ENCODE measurements at regions not wholly inside any gene's neighbourhood (a gene's known extent, or its start where the extent isn't known, plus 50 kb on each side); places are given as distances from the start of the nearest gene placed in this dataset.
"Not testable (repeated sequence)": the region's sequence is repeated elsewhere in the genome, so short reads cannot be mapped to it uniquely, and the experiment has no call there.

- Histone ChIP-seq H3K36me3 (ENCODE audit: control insufficient read depth, insufficient read depth, low read length) (no peaks in the 10 kb centered on the region), H3K27ac (ENCODE audit: insufficient read depth, low read length) (no peak overlapping the region), H3K4me2 (ENCODE audit: extremely low read depth, insufficient read depth, low read length) (no peak overlapping the region), H3K79me2 (ENCODE audit: control insufficient read depth, insufficient read depth, low read length) (no peaks in the 10 kb centered on the region), H3K4me1 (ENCODE audit: control insufficient read depth, extremely low read depth, insufficient read depth, low read length) (no peaks in the 10 kb centered on the region), H2AFZ (ENCODE audit: low read length) (no peak overlapping the region), H3K4me3 (replicated peaks in 1 of 4; ENCODE audit: control extremely low read depth in 1 of 4, insufficient read depth in 1 of 4, low read depth in 3 of 4, low read length in 4 of 4) (no peak overlapping the region), H3K9me3 (ENCODE audit: control insufficient read depth, insufficient read depth, low read depth, low read length) (no peaks in the 10 kb centered on the region), H3K9ac (ENCODE audit: insufficient read depth, low read length) (no peak overlapping the region), H3K27me3 (ENCODE audit: control insufficient read depth, insufficient read depth, low read length) (no peaks in the 10 kb centered on the region), H4K20me1 (ENCODE audit: control insufficient read depth, extremely low read depth, insufficient read depth, low read length) (no peaks in the 10 kb centered on the region)
- TF ChIP-seq CTCF (conservative IDR thresholded peaks at IDR 0.05 in 1 of 2, IDR thresholded peaks at IDR 0.05 in 1 of 2; ENCODE audit: low read depth in 1 of 2, low read length in 2 of 2) (no peak), EZH2 (IDR thresholded peaks at IDR 0.05; ENCODE audit: low read length, missing control alignments) (no peak)
- DNase-seq (ENCODE audit: low read depth in 2 of 2): no peak
Observed at GRCh38 chr3:88478460-88478859, 328.7 kb downstream of the C3orf38 start.

GRCh38 chr3:88480822-88481221 lies 331.1 kb downstream of the C3orf38 start:
- Histone ChIP-seq H3K9me3 (ENCODE audit: control insufficient read depth, insufficient read depth, low read depth, low read length) (no peaks in the 10 kb centered on the region), H2AFZ (ENCODE audit: low read length) (no peak overlapping the region), H3K4me1 (ENCODE audit: control insufficient read depth, extremely low read depth, insufficient read depth, low read length) (no peaks in the 10 kb centered on the region), H4K20me1 (ENCODE audit: control insufficient read depth, extremely low read depth, insufficient read depth, low read length) (no peaks in the 10 kb centered on the region), H3K36me3 (ENCODE audit: control insufficient read depth, insufficient read depth, low read length) (no peaks in the 10 kb centered on the region), H3K4me2 (ENCODE audit: extremely low read depth, insufficient read depth, low read length) (no peak overlapping the region), H3K27ac (ENCODE audit: insufficient read depth, low read length) (no peak overlapping the region), H3K27me3 (ENCODE audit: control insufficient read depth, insufficient read depth, low read length) (no peaks in the 10 kb centered on the region), H3K79me2 (ENCODE audit: control insufficient read depth, insufficient read depth, low read length) (no peaks in the 10 kb centered on the region), H3K9ac (ENCODE audit: insufficient read depth, low read length) (no peak overlapping the region), H3K4me3 (replicated peaks in 1 of 4; ENCODE audit: control extremely low read depth in 1 of 4, insufficient read depth in 1 of 4, low read depth in 3 of 4, low read length in 4 of 4) (no peak overlapping the region)
- DNase-seq (ENCODE audit: low read depth in 2 of 2): peak in 1 of 2 donors; percentile 43
- TF ChIP-seq CTCF (conservative IDR thresholded peaks at IDR 0.05 in 1 of 2, IDR thresholded peaks at IDR 0.05 in 1 of 2; ENCODE audit: low read depth in 1 of 2, low read length in 2 of 2) (no peak), EZH2 (IDR thresholded peaks at IDR 0.05; ENCODE audit: low read length, missing control alignments) (no peak)

GRCh38 chr3:88485001-88485400 lies 335.2 kb downstream of the C3orf38 start:
- no peak for DNase-seq (ENCODE audit: low read depth in 2 of 2)

GRCh38 chr3:88508818-88509217 lies 359.1 kb downstream of the C3orf38 start:
- H3K27me3 ChIP-seq (ENCODE audit: control insufficient read depth, insufficient read depth, low read length); H3K9ac ChIP-seq (ENCODE audit: insufficient read depth, low read length); H3K4me1 ChIP-seq (ENCODE audit: control insufficient read depth, extremely low read depth, insufficient read depth, low read length); H3K79me2 ChIP-seq (ENCODE audit: control insufficient read depth, insufficient read depth, low read length); H3K27ac ChIP-seq (ENCODE audit: insufficient read depth, low read length); DNase-seq (ENCODE audit: low read depth in 2 of 2); H3K4me3 ChIP-seq (replicated peaks in 1 of 4; ENCODE audit: control extremely low read depth in 1 of 4, insufficient read depth in 1 of 4, low read depth in 3 of 4, low read length in 4 of 4); H3K9me3 ChIP-seq (ENCODE audit: control insufficient read depth, insufficient read depth, low read depth, low read length); H4K20me1 ChIP-seq (ENCODE audit: control insufficient read depth, extremely low read depth, insufficient read depth, low read length); H3K36me3 ChIP-seq (ENCODE audit: control insufficient read depth, insufficient read depth, low read length); H3K4me2 ChIP-seq (ENCODE audit: extremely low read depth, insufficient read depth, low read length); H2AFZ ChIP-seq (ENCODE audit: low read length): not testable (repeated sequence)

More at GRCh38 chr3:88485001-88485400, 335.2 kb downstream of the C3orf38 start:
- H3K4me3 ChIP-seq (replicated peaks in 1 of 4; ENCODE audit: control extremely low read depth in 1 of 4, insufficient read depth in 1 of 4, low read depth in 3 of 4, low read length in 4 of 4): no peak overlapping the region
- H2AFZ ChIP-seq (ENCODE audit: low read length): no peak overlapping the region
- H3K27me3 ChIP-seq (ENCODE audit: control insufficient read depth, insufficient read depth, low read length): no peaks in the 10 kb centered on the region
- no peak for TF ChIP-seq CTCF (conservative IDR thresholded peaks at IDR 0.05 in 1 of 2, IDR thresholded peaks at IDR 0.05 in 1 of 2; ENCODE audit: low read depth in 1 of 2, low read length in 2 of 2)
- no peak for TF ChIP-seq EZH2 (IDR thresholded peaks at IDR 0.05; ENCODE audit: low read length, missing control alignments)
- no peak overlapping the region for H3K9ac ChIP-seq (ENCODE audit: insufficient read depth, low read length)
- no peaks in the 10 kb centered on the region for H3K9me3 ChIP-seq (ENCODE audit: control insufficient read depth, insufficient read depth, low read depth, low read length)
- H3K4me2 ChIP-seq (ENCODE audit: extremely low read depth, insufficient read depth, low read length): no peak overlapping the region
- no peaks in the 10 kb centered on the region for H4K20me1 ChIP-seq (ENCODE audit: control insufficient read depth, extremely low read depth, insufficient read depth, low read length)
- H3K27ac ChIP-seq (ENCODE audit: insufficient read depth, low read length): no peak overlapping the region
- no peaks in the 10 kb centered on the region for H3K36me3 ChIP-seq (ENCODE audit: control insufficient read depth, insufficient read depth, low read length)
- no peaks in the 10 kb centered on the region for H3K79me2 ChIP-seq (ENCODE audit: control insufficient read depth, insufficient read depth, low read length)
- H3K4me1 ChIP-seq (ENCODE audit: control insufficient read depth, extremely low read depth, insufficient read depth, low read length): no peaks in the 10 kb centered on the region
